PC-9 (cell line): ENCODE measurements at regions not wholly inside any gene's neighbourhood (a gene's known extent, or its start where the extent isn't known, plus 50 kb on each side); places are given as distances from the start of the nearest gene placed in this dataset.

Experiments used
- BruUV-seq: library from RNA; stranded (reverse); fragments of 400-500 nt; replicated peaks from 2 replicates; lab custom pipeline; 2021; lab: Mats Ljungman, UMichigan
- CTCF ChIA-PET: fragments of 300-600 bp; sonication (Branson Sonifier 250); formaldehyde crosslinking; loops from one replicate; lab custom pipeline; 2022; ENCODE audit warnings: antibody characterized with exemption; lab: Charles Lee
- POLR2A ChIA-PET: fragments of 300-600 bp; sonication (Branson Sonifier 250); formaldehyde crosslinking; loops from one replicate; lab custom pipeline; 2022; ENCODE audit warnings: antibody characterized with exemption; ENCODE audit not compliant: unreplicated experiment; lab: Charles Lee
- DNase-seq, 2 experiments: peaks; one replicate each; pipeline versions ENCODE4 v3.0.0 to v3.0.0-alpha.2; 2015 to 2022; ENCODE audit warnings: mixed read lengths in 1 of 2
- H2AFZ ChIP-seq: fragments of 200-600 bp; sonication (generic); 2 replicates; pipeline ENCODE4 v1.8.1; 2017; ENCODE audit warnings: antibody characterized with exemption
- H3F3A ChIP-seq: fragments of 200-600 bp; sonication (generic); 2 replicates; pipeline ENCODE4 v1.8.1; 2017; ENCODE audit warnings: antibody characterized with exemption, mild to moderate bottlenecking, low read depth; ENCODE audit not compliant: insufficient read depth
- H3K27ac ChIP-seq: fragments of 200-600 bp; sonication (generic); 2 replicates; pipeline ENCODE4 v1.6.1; 2016; ENCODE audit warnings: mixed run types
- H3K27me3 ChIP-seq: fragments of 200-600 bp; sonication (generic); 2 replicates; pipeline ENCODE4 v1.6.1; 2016; ENCODE audit warnings: low read depth, mixed run types; ENCODE audit not compliant: insufficient read depth
- H3K36me3 ChIP-seq: fragments of 200-600 bp; sonication (generic); 2 replicates; pipeline ENCODE4 v1.6.1; 2016; ENCODE audit warnings: low read depth, mixed run types
- H3K4me1 ChIP-seq: fragments of 200-600 bp; sonication (generic); replicated peaks from 2 replicates; pipeline ENCODE4 v1.6.1; 2016; ENCODE audit warnings: mixed run types; ENCODE audit not compliant: insufficient read depth
- H3K4me2 ChIP-seq: fragments of 200-600 bp; sonication (generic); 2 replicates; pipeline ENCODE4 v1.6.1; 2017; ENCODE audit warnings: mixed run types
- H3K4me3 ChIP-seq: fragments of 200-600 bp; sonication (generic); 2 replicates; pipeline ENCODE4 v1.6.1; 2016; ENCODE audit warnings: mixed run types
- H3K79me2 ChIP-seq: fragments of 200-600 bp; sonication (generic); 2 replicates; pipeline ENCODE4 v1.6.1; 2017; ENCODE audit warnings: low read depth, mixed run types
- H3K9me2 ChIP-seq: fragments of 200-600 bp; sonication (generic); 2 replicates; pipeline ENCODE4 v1.8.1; 2017; ENCODE audit warnings: mild to moderate bottlenecking; ENCODE audit not compliant: insufficient read depth
- H3K9me3 ChIP-seq: fragments of 200-600 bp; sonication (generic); 2 replicates; pipeline ENCODE4 v1.8.1; 2016; ENCODE audit warnings: low read depth; ENCODE audit not compliant: insufficient read depth
- H4K20me1 ChIP-seq: fragments of 200-600 bp; sonication (generic); 2 replicates; pipeline ENCODE4 v1.8.1; 2017; ENCODE audit not compliant: insufficient read depth
- EZH2 ChIP-seq: fragments of 200-600 bp; sonication (generic); IDR thresholded peaks from 2 replicates; pipeline ENCODE4 v1.8.0; 2017; ENCODE audit warnings: antibody characterized with exemption, low read depth
- intact Hi-C: fragments of 100-400 bp; cut with micrococcal nuclease; formaldehyde crosslinking; loops from one replicate; pipeline ENCODE4 v1.10.0; 2022; ENCODE audit not compliant: unreplicated experiment
- TF ChIP-seq, protein P1 (sequence below): fragments of 200-600 bp; sonication (generic); conservative IDR thresholded peaks from 2 replicates; pipeline ENCODE4 v1.6.1; 2017; ENCODE audit warnings: mixed run types, antibody characterized with exemption, mild to moderate bottlenecking, moderate library complexity

DNA sequence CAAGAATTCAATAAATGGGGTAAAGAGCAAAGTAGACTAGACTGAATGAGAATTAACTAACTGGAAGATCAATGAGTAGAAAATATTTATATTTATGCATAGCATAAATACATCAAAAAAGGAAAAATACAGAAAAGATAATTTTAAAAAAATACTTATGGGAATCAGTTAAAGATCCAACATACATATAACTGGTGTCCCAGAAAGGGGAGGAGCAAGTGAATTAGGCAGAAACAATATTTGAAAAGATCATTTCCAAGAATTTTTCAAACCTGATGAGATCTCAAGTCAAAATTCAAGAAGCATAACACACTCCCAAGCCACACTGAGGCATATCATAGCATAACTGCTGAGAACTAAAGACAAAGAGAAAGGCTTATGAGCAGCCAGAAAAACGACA lies 62.7 kb upstream of the SHISAL1 start:
- Histone ChIP-seq H3K4me3 (no peak overlapping the region), H3K36me3 (no peaks in the 10 kb centered on the region), H3K9me2 (no peaks in the 10 kb centered on the region), H3K27ac (no peak overlapping the region), H4K20me1 (no peaks in the 10 kb centered on the region), H3K4me2 (no peak overlapping the region), H3F3A (no peaks in the 10 kb centered on the region), H3K9me3 (peaks cover 4% of the 10 kb centered on the region; the same call in 1 of the 2 replicates), H3K4me1 (no peaks in the 10 kb centered on the region), H3K79me2 (no peaks in the 10 kb centered on the region), H3K27me3 (no peaks in the 10 kb centered on the region), H2AFZ (no peak overlapping the region)
- no TSS peak for BruUV-seq
- POLR2A ChIA-PET, result no interaction called here
- no peak for TF ChIP-seq EZH2
- TF ChIP-seq, protein P1, sequence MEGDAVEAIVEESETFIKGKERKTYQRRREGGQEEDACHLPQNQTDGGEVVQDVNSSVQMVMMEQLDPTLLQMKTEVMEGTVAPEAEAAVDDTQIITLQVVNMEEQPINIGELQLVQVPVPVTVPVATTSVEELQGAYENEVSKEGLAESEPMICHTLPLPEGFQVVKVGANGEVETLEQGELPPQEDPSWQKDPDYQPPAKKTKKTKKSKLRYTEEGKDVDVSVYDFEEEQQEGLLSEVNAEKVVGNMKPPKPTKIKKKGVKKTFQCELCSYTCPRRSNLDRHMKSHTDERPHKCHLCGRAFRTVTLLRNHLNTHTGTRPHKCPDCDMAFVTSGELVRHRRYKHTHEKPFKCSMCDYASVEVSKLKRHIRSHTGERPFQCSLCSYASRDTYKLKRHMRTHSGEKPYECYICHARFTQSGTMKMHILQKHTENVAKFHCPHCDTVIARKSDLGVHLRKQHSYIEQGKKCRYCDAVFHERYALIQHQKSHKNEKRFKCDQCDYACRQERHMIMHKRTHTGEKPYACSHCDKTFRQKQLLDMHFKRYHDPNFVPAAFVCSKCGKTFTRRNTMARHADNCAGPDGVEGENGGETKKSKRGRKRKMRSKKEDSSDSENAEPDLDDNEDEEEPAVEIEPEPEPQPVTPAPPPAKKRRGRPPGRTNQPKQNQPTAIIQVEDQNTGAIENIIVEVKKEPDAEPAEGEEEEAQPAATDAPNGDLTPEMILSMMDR, result no peak
- CTCF ChIA-PET, result no interaction called here
- intact Hi-C loops, result no loop called here
- peak in 1 of 2 experiments; percentile 15 for DNase-seq

DNA sequence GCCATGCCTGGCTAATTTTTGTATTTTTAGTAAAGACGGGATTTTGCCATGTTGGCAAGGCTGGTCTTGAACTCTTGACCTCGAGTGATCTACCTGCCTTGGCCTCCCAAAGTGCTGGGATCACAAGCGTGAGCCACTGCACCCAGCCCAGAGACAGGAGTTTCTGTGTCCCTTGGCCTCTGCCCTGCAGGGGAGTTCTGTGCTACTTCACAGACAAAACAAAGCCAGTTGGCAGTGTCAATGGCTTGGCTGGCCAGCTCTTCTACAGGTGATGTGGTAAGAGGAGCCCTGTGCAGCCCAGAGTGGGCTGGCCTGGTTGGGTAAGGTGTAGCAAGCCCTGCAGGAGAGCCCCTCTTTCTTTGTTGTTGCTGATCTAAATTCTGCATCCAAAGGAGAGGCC lies 60.5 kb upstream of the SHISAL1 start:
- no peaks in the 10 kb centered on the region for H3K4me1 ChIP-seq
- H3K9me2 ChIP-seq, result no peaks in the 10 kb centered on the region
- no peak overlapping the region for H3K27ac ChIP-seq
- H4K20me1 ChIP-seq, result no peaks in the 10 kb centered on the region
- ChIA-PET CTCF (no interaction called here), POLR2A (no interaction called here)
- peaks cover 4% of the 10 kb centered on the region; the same call in 1 of the 2 replicates for H3K9me3 ChIP-seq
- no peak overlapping the region for H3K4me2 ChIP-seq
- no peak for DNase-seq
- no TSS peak for BruUV-seq
- no peak overlapping the region for H2AFZ ChIP-seq
- TF ChIP-seq EZH2, result no peak
- TF ChIP-seq, protein P1, result no peak
- no peaks in the 10 kb centered on the region for H3F3A ChIP-seq
- H3K27me3 ChIP-seq, result no peaks in the 10 kb centered on the region
- intact Hi-C loops, result no loop called here
- no peaks in the 10 kb centered on the region for H3K79me2 ChIP-seq
- H3K36me3 ChIP-seq, result no peaks in the 10 kb centered on the region
- no peak overlapping the region for H3K4me3 ChIP-seq

DNA sequence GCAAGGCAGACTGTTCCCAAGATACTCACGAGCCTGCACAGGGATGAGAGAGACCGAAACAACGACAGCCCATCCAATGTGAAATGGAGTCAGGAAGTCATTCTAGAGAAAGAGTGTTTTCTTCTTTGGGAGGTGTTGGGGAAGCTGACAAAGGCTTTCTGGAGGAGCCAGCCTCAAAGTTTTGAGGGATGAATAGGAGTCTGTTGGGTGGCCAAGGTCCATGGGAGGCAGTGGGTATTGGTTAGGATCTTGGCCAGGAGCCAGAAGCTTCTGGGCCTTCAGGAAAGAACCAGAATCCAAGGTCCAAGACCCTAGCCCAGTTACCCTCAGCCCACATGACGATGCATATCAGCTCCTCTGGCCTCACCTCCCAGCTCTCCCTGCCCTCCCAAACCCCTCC lies 59.9 kb upstream of the SHISAL1 start:
- CTCF ChIA-PET, result no interaction called here
- intact Hi-C loops, result no loop called here
- H3F3A ChIP-seq, result no peaks in the 10 kb centered on the region
- no peak overlapping the region for H3K4me3 ChIP-seq
- H2AFZ ChIP-seq, result no peak overlapping the region
- no peak for TF ChIP-seq EZH2
- TF ChIP-seq, protein P1, result no peak
- DNase-seq, result no peak
- H3K27me3 ChIP-seq, result no peaks in the 10 kb centered on the region
- POLR2A ChIA-PET, result no interaction called here
- no peak overlapping the region for H3K4me2 ChIP-seq
- no peaks in the 10 kb centered on the region for H3K79me2 ChIP-seq
- H3K27ac ChIP-seq, result no peak overlapping the region
- BruUV-seq, result no TSS peak
- H3K9me3 ChIP-seq, result peaks cover 4% of the 10 kb centered on the region; the same call in 1 of the 2 replicates
- no peaks in the 10 kb centered on the region for H3K4me1 ChIP-seq
- no peaks in the 10 kb centered on the region for H3K9me2 ChIP-seq
- no peaks in the 10 kb centered on the region for H4K20me1 ChIP-seq
- H3K36me3 ChIP-seq, result no peaks in the 10 kb centered on the region
